Panc1 (cell line): ENCODE measurements at regions not wholly inside any gene's neighbourhood (a gene's known extent, or its start where the extent isn't known, plus 50 kb on each side); places are given as distances from the start of the nearest gene placed in this dataset.
"Not testable (repeated sequence)": the region's sequence is repeated elsewhere in the genome, so short reads cannot be mapped to it uniquely, and the experiment has no call there.

ENCODE experiments used
- ATAC-seq: fragments of 200-7000 bp; cut with Tn5 transposase; 2 replicates; pipeline ENCODE4 v1.9.1; 2020; ENCODE audit warnings: mild to moderate bottlenecking, moderate library complexity
- BruUV-seq: library from RNA; stranded (reverse); fragments of 400-500 nt; replicated peaks from 2 replicates; lab custom pipeline; 2021; lab: Mats Ljungman, UMichigan
- CTCF ChIA-PET: fragments of 300-600 bp; sonication (Branson Sonifier 250); formaldehyde crosslinking; loops from one replicate; lab custom pipeline; 2022; ENCODE audit warnings: antibody characterized with exemption; lab: Charles Lee
- POLR2A ChIA-PET: fragments of 300-600 bp; sonication (Branson Sonifier 250); formaldehyde crosslinking; loops from one replicate; lab custom pipeline; 2022; ENCODE audit warnings: antibody characterized with exemption; lab: Charles Lee
- DNase-seq: peaks from one replicate; pipeline ENCODE4 v3.0.0-alpha.2; 2010; ENCODE audit warnings: low read depth, low spot score
- H3K27ac ChIP-seq: 2 replicates; pipeline ENCODE4 v1.5.1; 2011; ENCODE audit warnings: mild to moderate bottlenecking, low read length, inconsistent platforms
- H3K27me3 ChIP-seq: fragments of 200-500 bp; sonication (Bioruptor generic); 2 replicates; pipeline ENCODE4 v1.6.0; 2014; ENCODE audit warnings: low read length, inconsistent platforms; ENCODE audit not compliant: control insufficient read depth, insufficient read depth
- H3K36me3 ChIP-seq: fragments of 200-500 bp; sonication (Bioruptor generic); 2 replicates; pipeline ENCODE4 v1.5.1; 2014; ENCODE audit warnings: inconsistent platforms, mild to moderate bottlenecking, low read length, moderate library complexity; ENCODE audit not compliant: control insufficient read depth, insufficient read depth
- H3K4me1 ChIP-seq: 2 replicates; pipeline ENCODE4 v1.5.1; 2011; ENCODE audit warnings: inconsistent platforms, mild to moderate bottlenecking, low read length, moderate library complexity; ENCODE audit not compliant: control insufficient read depth, insufficient read depth
- H3K4me3 ChIP-seq, 2 experiments: 2 replicates each; pipeline ENCODE4 v1.5.1; 2011 to 2012; ENCODE audit warnings: low read depth in 2 of 2, low read length in 2 of 2, mild to moderate bottlenecking in 2 of 2, inconsistent platforms in 1 of 2, moderate library complexity in 1 of 2
- H3K9me3 ChIP-seq: fragments of 200-500 bp; sonication (Bioruptor generic); 2 replicates; pipeline ENCODE4 v1.5.1; 2014; ENCODE audit warnings: low read depth, mild to moderate bottlenecking, inconsistent platforms, low read length, moderate library complexity; ENCODE audit not compliant: control insufficient read depth, insufficient read depth
- CTCF ChIP-seq: fragments of 450-650 bp; IDR thresholded peaks from 2 replicates; pipeline ENCODE4 v1.5.1; 2017; ENCODE audit warnings: mild to moderate bottlenecking
- POLR2AphosphoS5 ChIP-seq: IDR thresholded peaks from 2 replicates; pipeline ENCODE4 v1.6.1; 2012; ENCODE audit warnings: mild to moderate bottlenecking, low read depth, low read length, moderate library complexity
- REST ChIP-seq, 2 experiments: IDR thresholded peaks; 2 replicates each; pipeline ENCODE4 v1.6.1; 2011 to 2012; ENCODE audit warnings: low read depth in 2 of 2, control low read depth in 1 of 2, low read length in 1 of 2, mild to moderate bottlenecking in 1 of 2, moderate library complexity in 1 of 2; ENCODE audit not compliant: insufficient read depth in 1 of 2
- SIN3A ChIP-seq: IDR thresholded peaks from 2 replicates; pipeline ENCODE4 v1.6.1; 2012; ENCODE audit warnings: low read depth, mild to moderate bottlenecking, low read length, moderate library complexity, borderline replicate concordance; ENCODE audit not compliant: insufficient read depth
- TCF7L2 ChIP-seq: IDR thresholded peaks from 2 replicates; pipeline ENCODE4 v1.6.1; 2011; ENCODE audit warnings: mild to moderate bottlenecking, low read depth, low read length, inconsistent platforms
- in situ Hi-C: cut with HindIII; loops from 2 replicates; pipeline ENCODE4 v1.10.0; 2016; ENCODE audit warnings: low sequenced_read_pairs, low pct_unique_long_range_greater_than_20kb
- intact Hi-C: fragments of 100-400 bp; cut with micrococcal nuclease; formaldehyde crosslinking; loops from one replicate; pipeline ENCODE4 v1.10.0; 2022; ENCODE audit not compliant: unreplicated experiment

- Histone ChIP-seq H3K27ac (no peak overlapping the region), H3K9me3 (no peaks in the 10 kb centered on the region), H3K4me1 (no peaks in the 10 kb centered on the region), H3K4me3 (no peak overlapping the region), H3K27me3 (no peaks in the 10 kb centered on the region), H3K36me3 (no peaks in the 10 kb centered on the region)
- DNase-seq = no peak
- TF ChIP-seq SIN3A (no peak), POLR2AphosphoS5 (no peak), REST (IDR thresholded peaks at IDR 0.05; ENCODE audit: insufficient read depth in 1 of 2, low read depth in 2 of 2, low read length in 1 of 2) (no peak), CTCF (no peak), TCF7L2 (no peak)
- in situ Hi-C loops = no loop called here
- CTCF ChIA-PET = no interaction called here
- POLR2A ChIA-PET = no interaction called here
- intact Hi-C loops = no loop called here
- ATAC-seq = no peak
- no TSS peak for BruUV-seq
Measured at GRCh38 chr12:89870413-89871184, 162.0 kb upstream of the ATP2B1 start.

DNA sequence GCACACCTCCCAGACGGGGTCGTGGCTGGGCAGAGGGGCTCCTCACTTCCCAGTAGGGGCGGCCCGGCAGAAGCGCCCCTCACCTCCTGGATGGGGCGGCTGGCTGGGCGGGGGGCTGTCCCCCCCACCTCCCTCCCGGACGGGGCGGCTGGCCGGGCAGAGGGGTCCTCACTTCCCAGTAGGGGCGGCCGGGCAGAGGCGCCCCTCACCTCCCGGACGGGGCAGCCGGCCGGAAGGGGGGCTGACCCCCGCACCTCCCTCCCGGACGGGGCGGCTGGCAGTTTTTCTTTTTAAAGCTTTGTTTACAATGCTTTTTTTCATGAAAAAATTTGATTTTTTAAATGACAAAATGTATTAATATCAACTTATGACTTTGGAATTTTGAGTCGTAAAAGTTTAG is 159.0 kb upstream of the ATP2B1 start:
- H3K36me3 ChIP-seq, ATAC-seq, H3K27ac ChIP-seq, BruUV-seq, H3K4me3 ChIP-seq, H3K4me1 ChIP-seq, POLR2A ChIA-PET, DNase-seq, H3K9me3 ChIP-seq, in situ Hi-C loops, H3K27me3 ChIP-seq, CTCF ChIA-PET, intact Hi-C loops: not testable (repeated sequence)

- CTCF ChIA-PET = no interaction called here
- no TSS peak for BruUV-seq
Measured at GRCh38 chr12:89864411-89864810, 155.8 kb upstream of the ATP2B1 start.

More at GRCh38 chr12:89864411-89864810, 155.8 kb upstream of the ATP2B1 start:
- Histone ChIP-seq H3K9me3 (no peaks in the 10 kb centered on the region), H3K4me3 (no peak overlapping the region), H3K27ac (no peak overlapping the region), H3K4me1 (no peaks in the 10 kb centered on the region), H3K36me3 (no peaks in the 10 kb centered on the region), H3K27me3 (no peaks in the 10 kb centered on the region)
- in situ Hi-C loops (no loop called here), intact Hi-C loops (no loop called here)
- ATAC-seq (no peak), DNase-seq (no peak)
- no peak for TF ChIP-seq POLR2AphosphoS5
- no peak for TF ChIP-seq REST (IDR thresholded peaks at IDR 0.05; ENCODE audit: insufficient read depth in 1 of 2, low read depth in 2 of 2, low read length in 1 of 2)
- TF ChIP-seq TCF7L2 = no peak
- TF ChIP-seq SIN3A = no peak
- TF ChIP-seq CTCF = no peak
- POLR2A ChIA-PET = interaction anchor here (0.6 kb wide), 1 partner anchor 155 kb away, joined by 4 read pairs; no protein-coding TSS in a partner anchor
